GM23338 (cell line): ENCODE measurements at regions not wholly inside any gene's neighbourhood (a gene's known extent, or its start where the extent isn't known, plus 50 kb on each side); places are given as distances from the start of the nearest gene placed in this dataset.
A peak's percentile ranks its signal among the peaks of the same experiment; 100 is the strongest.

Source experiments
- ATAC-seq: fragments of 200-7000 bp; cut with Tn5 transposase; 3 replicates; pipeline ENCODE4 v1.9.1; 2020
- DNase-seq: peaks from one replicate; pipeline ENCODE4 v3.0.0-alpha.2; 2015; ENCODE audit warnings: low spot score
- H2AFZ ChIP-seq: fragments of 200-600 bp; sonication (generic); 2 replicates; pipeline ENCODE4 v1.8.0; 2016; ENCODE audit warnings: antibody characterized with exemption, mild to moderate bottlenecking, moderate library complexity
- H3F3A ChIP-seq: fragments of 200-600 bp; sonication (generic); replicated peaks from 2 replicates; pipeline ENCODE4 v1.8.0; 2017; ENCODE audit warnings: antibody characterized with exemption, mixed run types, low read depth
- H3K27ac ChIP-seq: fragments of 200-600 bp; sonication (generic); 2 replicates; pipeline ENCODE4 v1.6.1; 2016; ENCODE audit warnings: low read depth
- H3K27me3 ChIP-seq: fragments of 200-600 bp; sonication (generic); 2 replicates; pipeline ENCODE4 v1.8.0; 2016; ENCODE audit warnings: mild to moderate bottlenecking, mixed run types, moderate library complexity; ENCODE audit not compliant: insufficient read depth
- H3K36me3 ChIP-seq: fragments of 200-600 bp; sonication (generic); 2 replicates; pipeline ENCODE4 v1.8.0; 2016; ENCODE audit warnings: mild to moderate bottlenecking; ENCODE audit not compliant: insufficient read depth
- H3K4me1 ChIP-seq: fragments of 200-600 bp; sonication (generic); 2 replicates; pipeline ENCODE4 v1.8.0; 2016; ENCODE audit warnings: mild to moderate bottlenecking, moderate library complexity; ENCODE audit not compliant: insufficient read depth
- H3K4me2 ChIP-seq: fragments of 200-600 bp; sonication (generic); 2 replicates; pipeline ENCODE4 v1.7.1; 2017; ENCODE audit warnings: mixed run types
- H3K4me3 ChIP-seq: fragments of 200-600 bp; sonication (generic); 2 replicates; pipeline ENCODE4 v1.6.1; 2016; ENCODE audit warnings: mixed run types
- H3K79me2 ChIP-seq: fragments of 200-600 bp; sonication (generic); replicated peaks from 2 replicates; pipeline ENCODE4 v1.8.0; 2017; ENCODE audit warnings: mild to moderate bottlenecking; ENCODE audit not compliant: insufficient read depth
- H3K9me2 ChIP-seq: fragments of 200-600 bp; sonication (generic); 2 replicates; pipeline ENCODE4 v1.8.0; 2017; ENCODE audit not compliant: insufficient read depth
- H4K20me1 ChIP-seq: fragments of 200-600 bp; sonication (generic); replicated peaks from 2 replicates; pipeline ENCODE4 v1.8.0; 2017; ENCODE audit warnings: mild to moderate bottlenecking; ENCODE audit not compliant: insufficient read depth
- H3K27ac Mint-ChIP-seq: 2 replicates; pipeline ENCODE4 v1.8.0; 2020; ENCODE audit warnings: inconsistent platforms, mild to moderate bottlenecking, moderate library complexity, mixed read lengths
- H3K27me3 Mint-ChIP-seq: 3 replicates; pipeline ENCODE4 v1.8.0; 2022; ENCODE audit warnings: low read depth, mild to moderate bottlenecking, moderate library complexity, mixed read lengths, inconsistent platforms; ENCODE audit not compliant: insufficient read depth, poor library complexity
- H3K36me3 Mint-ChIP-seq: 3 replicates; pipeline ENCODE4 v1.8.0; 2021; ENCODE audit warnings: low read depth, mild to moderate bottlenecking, inconsistent platforms, moderate library complexity, mixed read lengths
- H3K4me1 Mint-ChIP-seq: 3 replicates; pipeline ENCODE4 v1.8.0; 2020; ENCODE audit warnings: mild to moderate bottlenecking, inconsistent platforms, mixed read lengths
- H3K4me3 Mint-ChIP-seq: 3 replicates; pipeline ENCODE4 v1.8.0; 2021; ENCODE audit warnings: moderate library complexity, mild to moderate bottlenecking, inconsistent platforms, mixed read lengths
- H3K9me3 Mint-ChIP-seq: 3 replicates; pipeline ENCODE4 v1.8.0; 2020; ENCODE audit warnings: moderate library complexity, mild to moderate bottlenecking, inconsistent platforms, mixed read lengths
- CREB1 ChIP-seq: fragments of 250-450 bp; sonication (Bioruptor Pico); IDR thresholded peaks from 2 replicates; pipeline ENCODE4 v1.5.0; 2020; ENCODE audit warnings: low read depth, mild to moderate bottlenecking, moderate library complexity
- CTCF ChIP-seq, 2 experiments: fragments of 200-600 bp in 1 of 2; sonication (generic) in 1 of 2; conservative IDR thresholded peaks; 2 replicates each; pipeline versions ENCODE4 v1.5.1 to v1.6.1; 2016 to 2017; ENCODE audit warnings: antibody characterized with exemption in 2 of 2, low read depth in 2 of 2, mild to moderate bottlenecking in 2 of 2, moderate library complexity in 1 of 2
- ETS1 ChIP-seq: IDR thresholded peaks from 2 replicates; pipeline ENCODE4 v1.6.1; 2016; ENCODE audit warnings: antibody characterized with exemption
- EZH2 ChIP-seq: fragments of 200-600 bp; sonication (generic); IDR thresholded peaks from one replicate; pipeline ENCODE4 v1.8.0; 2017; ENCODE audit warnings: antibody characterized with exemption, mild to moderate bottlenecking, low read depth; ENCODE audit not compliant: unreplicated experiment
- EZH2phosphoT487 ChIP-seq: fragments of 200-600 bp; sonication (generic); IDR thresholded peaks from one replicate; pipeline ENCODE4 v1.8.1; 2018; ENCODE audit warnings: antibody characterized with exemption; ENCODE audit not compliant: unreplicated experiment
- JUNB ChIP-seq: IDR thresholded peaks from one replicate; pipeline ENCODE4 v1.6.1; 2016; ENCODE audit warnings: antibody characterized with exemption; ENCODE audit not compliant: unreplicated experiment
- NANOG ChIP-seq: IDR thresholded peaks from 2 replicates; pipeline ENCODE4 v1.6.1; 2016; ENCODE audit warnings: antibody characterized with exemption, borderline replicate concordance
- POLR2AphosphoS5 ChIP-seq: IDR thresholded peaks from 2 replicates; pipeline ENCODE4 v1.6.1; 2016; ENCODE audit warnings: antibody characterized with exemption, low read depth
- REST ChIP-seq: IDR thresholded peaks from one replicate; pipeline ENCODE4 v1.6.1; 2018; ENCODE audit warnings: antibody characterized with exemption; ENCODE audit not compliant: unreplicated experiment
- STAT1 ChIP-seq: IDR thresholded peaks from one replicate; pipeline ENCODE4 v1.6.1; 2016; ENCODE audit warnings: antibody characterized with exemption; ENCODE audit not compliant: unreplicated experiment
- ZNF114 ChIP-seq: fragments of 250-450 bp; sonication (Bioruptor Pico); IDR thresholded peaks from 2 replicates; pipeline ENCODE4 v1.5.0; 2020; ENCODE audit warnings: mild to moderate bottlenecking, moderate library complexity
- ZNF331 ChIP-seq: fragments of 250-450 bp; sonication (Bioruptor Pico); IDR thresholded peaks from 2 replicates; pipeline ENCODE4 v1.5.0; 2020; ENCODE audit warnings: low read depth, mild to moderate bottlenecking, moderate library complexity
- ZNF462 ChIP-seq: fragments of 250-450 bp; sonication (Bioruptor Pico); IDR thresholded peaks from 2 replicates; pipeline ENCODE4 v1.5.0; 2020; ENCODE audit warnings: mild to moderate bottlenecking, moderate library complexity

- Histone ChIP-seq H3F3A (no peaks in the 10 kb centered on the region), H3K79me2 (no peaks in the 10 kb centered on the region), H3K27me3 (no peaks in the 10 kb centered on the region), H4K20me1 (no peaks in the 10 kb centered on the region), H3K27ac (no peak overlapping the region), H3K4me1 (peaks cover 5% of the 10 kb centered on the region), H2AFZ (peak overlapping the region; percentile 81; the same call in 1 of the 2 replicates), H3K4me2 (no peak overlapping the region), H3K9me2 (no peaks in the 10 kb centered on the region), H3K36me3 (no peaks in the 10 kb centered on the region), H3K4me3 (no peak overlapping the region)
- H3K9me3 Mint-ChIP-seq, result no peaks in the 10 kb centered on the region; the same call in 2 of the 3 replicates
- ATAC-seq (no peak), DNase-seq (no peak)
- no peak overlapping the region for H3K27ac Mint-ChIP-seq
- no peaks in the 10 kb centered on the region for H3K36me3 Mint-ChIP-seq
- no peak overlapping the region for H3K4me3 Mint-ChIP-seq
- H3K4me1 Mint-ChIP-seq, result peaks cover 22% of the 10 kb centered on the region
- TF ChIP-seq STAT1, result no peak
- no peak for TF ChIP-seq EZH2phosphoT487
- TF ChIP-seq POLR2AphosphoS5, result no peak
- TF ChIP-seq JUNB, result no peak
- TF ChIP-seq CREB1 (CRISPR knock-in tag), result no peak
- no peak for TF ChIP-seq ETS1
- no peak for TF ChIP-seq ZNF462 (CRISPR knock-in tag)
- TF ChIP-seq REST, result no peak
- no peak for TF ChIP-seq NANOG
- TF ChIP-seq ZNF114 (CRISPR knock-in tag), result no peak
- no peak for TF ChIP-seq EZH2
- no peak for TF ChIP-seq ZNF331
- no peak for TF ChIP-seq CTCF (conservative IDR thresholded peaks at IDR 0.05; ENCODE audit: low read depth in 2 of 2)
- H3K27me3 Mint-ChIP-seq, result peaks cover 1% of the 10 kb centered on the region
These were observed 247.1 kb downstream of the MYCN start for GRCh38 chr2:16187482-16187817.
